H1 (cell line): ENCODE measurements at regions not wholly inside any gene's neighbourhood (a gene's known extent, or its start where the extent isn't known, plus 50 kb on each side); places are given as distances from the start of the nearest gene placed in this dataset.

Experiments
- ATF2 ChIP-seq: IDR thresholded peaks from 2 replicates; pipeline ENCODE4 v1.6.1; 2012; ENCODE audit warnings: low read length, inconsistent platforms
- CBX5 ChIP-seq: fragments of 300-800, 300-1000 bp; sonication (generic); IDR thresholded peaks from 2 replicates; pipeline ENCODE4 v1.7.1; 2016; ENCODE audit warnings: antibody characterized with exemption, low read length, low read depth
- CTCF ChIP-seq, 3 experiments: IDR thresholded peaks; 1 replicate in 2 of 3; 2 replicates in 1 of 3; pipeline versions ENCODE4 v1.5.1 to v1.6.1; 2011; ENCODE audit warnings: low read length in 3 of 3, mild to moderate bottlenecking in 3 of 3, inconsistent platforms in 2 of 3, low read depth in 1 of 3, moderate library complexity in 1 of 3; ENCODE audit not compliant: insufficient read depth in 1 of 3; ENCODE audit errors: control extremely low read depth in 1 of 3
- MAX ChIP-seq: IDR thresholded peaks from 2 replicates; pipeline ENCODE4 v1.6.1; 2012; ENCODE audit warnings: inconsistent platforms
- POLR2AphosphoS5 ChIP-seq: IDR thresholded peaks from 2 replicates; pipeline ENCODE4 v1.6.1; 2011; ENCODE audit warnings: low read depth, low read length
- POU5F1 ChIP-seq: IDR thresholded peaks from 2 replicates; pipeline ENCODE4 v1.6.1; 2011; ENCODE audit warnings: low read depth, mild to moderate bottlenecking, low read length, moderate library complexity
- TEAD4 ChIP-seq: IDR thresholded peaks from 2 replicates; pipeline ENCODE4 v1.6.1; 2012; ENCODE audit warnings: low read depth, low read length, inconsistent platforms, mixed read lengths

- no peak for TF ChIP-seq POLR2AphosphoS5
- TF ChIP-seq CTCF (IDR thresholded peaks at IDR 0.05; ENCODE audit: control extremely low read depth in 1 of 3, insufficient read depth in 1 of 3, low read depth in 1 of 3, low read length in 3 of 3), result no peak
- TF ChIP-seq MAX, result no peak
- TF ChIP-seq CBX5, result no peak
- no peak for TF ChIP-seq ATF2
- TF ChIP-seq POU5F1, result no peak
- TF ChIP-seq TEAD4, result no peak
These were observed 597.5 kb upstream of the LMO3 start for GRCh38 chr12:17203497-17203896.
